ENCODE measurements at regions not wholly inside any gene's neighbourhood (a gene's known extent, or its start where the extent isn't known, plus 50 kb on each side); places are given as distances from the start of the nearest gene placed in this dataset.

- TF ChIP-seq CTCF (IDR thresholded peaks at IDR 0.05) (no peak), POLR2A (IDR thresholded peaks at IDR 0.05) (no peak)
Measured at GRCh38 chr4:158958489-158959270, 144.2 kb upstream of the RAPGEF2 start.
